HG03520 (cell line): ENCODE measurements at regions not wholly inside any gene's neighbourhood (a gene's known extent, or its start where the extent isn't known, plus 50 kb on each side); places are given as distances from the start of the nearest gene placed in this dataset.

ENCODE experiments used
- ATAC-seq: cut with Tn5 transposase; IDR thresholded peaks from one replicate; pipeline ENCODE4 v1.9.1; 2021; ENCODE audit warnings: mild to moderate bottlenecking, moderate library complexity; ENCODE audit not compliant: unreplicated experiment

- ATAC-seq, result no peak
Measured at GRCh38 chr2:120473522-120474271, 127.8 kb downstream of the INHBB start.

GRCh38 chr2:120474486-120474885 is 128.6 kb downstream of the INHBB start:
- no peak for ATAC-seq

GRCh38 chr2:120476141-120476540 is 130.2 kb downstream of the INHBB start:
- ATAC-seq, result no peak

GRCh38 chr2:120477198-120477597 is 131.3 kb downstream of the INHBB start:
- no peak for ATAC-seq

- no peak for ATAC-seq
Measured at GRCh38 chr2:120477831-120478481, 132.0 kb downstream of the INHBB start.

GRCh38 chr2:120480346-120480902 is 134.5 kb downstream of the INHBB start:
- no peak for ATAC-seq

- ATAC-seq, result no peak
Measured at GRCh38 chr2:120480903-120481445, 135.0 kb downstream of the INHBB start.

- no peak for ATAC-seq
Measured at GRCh38 chr2:120481446-120482194, 135.7 kb downstream of the INHBB start.

- ATAC-seq, result no peak
Measured at GRCh38 chr2:120482334-120482733, 136.4 kb downstream of the INHBB start.

- ATAC-seq, result no peak
Measured at GRCh38 chr2:120483355-120483754, 137.4 kb downstream of the INHBB start.

GRCh38 chr2:120485096-120485495 is 139.2 kb downstream of the INHBB start:
- ATAC-seq, result no peak

- ATAC-seq, result no peak
Measured at GRCh38 chr2:120486441-120486840, 140.5 kb downstream of the INHBB start.

- no peak for ATAC-seq
Measured at GRCh38 chr2:120486946-120487345, 141.0 kb downstream of the INHBB start.

- ATAC-seq, result no peak
Measured at GRCh38 chr2:120488531-120488930, 142.6 kb downstream of the INHBB start.

GRCh38 chr2:120489023-120489422 is 143.1 kb downstream of the INHBB start:
- no peak for ATAC-seq

GRCh38 chr2:120490091-120490798 is 144.3 kb downstream of the INHBB start:
- ATAC-seq, result no peak

GRCh38 chr2:120491111-120491625 is 145.2 kb downstream of the INHBB start:
- no peak for ATAC-seq

- no peak for ATAC-seq
Measured at GRCh38 chr2:120493231-120493630, 147.3 kb downstream of the INHBB start.

GRCh38 chr2:120494446-120494845 is 148.5 kb downstream of the INHBB start:
- no peak for ATAC-seq

GRCh38 chr2:120495586-120495985 is 149.7 kb downstream of the INHBB start:
- no peak for ATAC-seq
